Ascending aorta (tissue), 2 donors: ENCODE measurements at regions not wholly inside any gene's neighbourhood (a gene's known extent, or its start where the extent isn't known, plus 50 kb on each side); places are given as distances from the start of the nearest gene placed in this dataset.

ENCODE experiments used
- DNase-seq, 2 donors: peaks; one replicate each; pipeline ENCODE4 v3.0.0-alpha.2; 2019; ENCODE audit warnings: low spot score in 2 of 2
- H3K27ac ChIP-seq, 2 donors: fragments of 200-600 bp; sonication (generic); one replicate each; pipeline ENCODE4 v1.5.1; 2016 to 2017; ENCODE audit warnings: mild to moderate bottlenecking in 1 of 2
- H3K27me3 ChIP-seq: fragments of 200-600 bp; sonication (generic); one replicate; pipeline ENCODE4 v1.5.1; 2017
- H3K36me3 ChIP-seq, 2 donors: fragments of 200-600 bp; sonication (generic); one replicate each; pipeline ENCODE4 v1.5.1; 2016
- H3K4me1 ChIP-seq, 2 donors: fragments of 200-600 bp; sonication (generic); one replicate each; pipeline ENCODE4 v1.5.1; 2016 to 2017; ENCODE audit warnings: mild to moderate bottlenecking in 1 of 2
- H3K4me3 ChIP-seq, 2 donors: fragments of 200-600 bp; sonication (generic); one replicate each; pipeline ENCODE4 v1.5.1; 2016 to 2017; ENCODE audit warnings: mild to moderate bottlenecking in 1 of 2
- H3K9me3 ChIP-seq, 2 donors: fragments of 200-600 bp; sonication (generic); one replicate each; pipeline ENCODE4 v1.5.1; 2016
- intact Hi-C: fragments of 100-400 bp; cut with DNase I; formaldehyde crosslinking; loops from one replicate; pipeline ENCODE4 v1.15.1; 2023
- TF ChIP-seq, protein P1 (sequence below), 3 experiments: fragments of 200-600 bp in 2 of 3; fragments of 450-650 bp in 1 of 3; sonication (generic) in 2 of 3; IDR thresholded peaks; one replicate each; pipeline ENCODE4 v1.5.1; 2016 to 2019; ENCODE audit warnings: antibody characterized with exemption in 3 of 3, mild to moderate bottlenecking in 1 of 3, moderate library complexity in 1 of 3

DNA sequence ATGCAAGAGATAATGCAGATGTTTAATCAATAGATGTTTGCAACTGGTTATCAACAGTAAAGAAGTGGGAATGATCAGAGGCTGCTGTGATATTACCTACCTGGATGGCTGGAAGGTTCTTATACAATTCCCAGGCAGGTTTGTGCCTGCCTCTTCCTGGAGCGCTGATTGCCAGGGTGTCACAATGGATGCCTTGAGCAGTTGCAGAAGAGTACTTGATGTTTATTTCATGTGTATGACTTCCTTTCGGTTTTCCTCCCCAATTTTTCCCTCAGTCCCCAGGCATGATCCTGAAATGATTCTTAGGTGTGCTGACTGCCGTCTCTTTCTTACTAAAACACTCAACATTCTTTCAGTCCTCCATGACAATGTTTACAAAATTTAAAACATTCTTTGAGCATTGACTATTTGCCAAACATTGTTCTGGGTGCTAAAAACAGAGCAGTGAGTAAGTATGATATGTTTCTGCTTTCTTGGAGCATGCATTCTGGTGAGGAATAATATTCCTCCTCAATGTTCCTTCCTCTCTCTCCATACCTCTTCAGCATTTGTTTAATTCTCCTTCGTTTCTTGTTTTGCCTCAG, 416.6 kb upstream of the TRIB2 start:
- no peaks in the 10 kb centered on the region for H3K4me1 ChIP-seq
- H3K9me3 ChIP-seq = no peaks in the 10 kb centered on the region
- H3K27me3 ChIP-seq = no peaks in the 10 kb centered on the region
- TF ChIP-seq, protein P1, sequence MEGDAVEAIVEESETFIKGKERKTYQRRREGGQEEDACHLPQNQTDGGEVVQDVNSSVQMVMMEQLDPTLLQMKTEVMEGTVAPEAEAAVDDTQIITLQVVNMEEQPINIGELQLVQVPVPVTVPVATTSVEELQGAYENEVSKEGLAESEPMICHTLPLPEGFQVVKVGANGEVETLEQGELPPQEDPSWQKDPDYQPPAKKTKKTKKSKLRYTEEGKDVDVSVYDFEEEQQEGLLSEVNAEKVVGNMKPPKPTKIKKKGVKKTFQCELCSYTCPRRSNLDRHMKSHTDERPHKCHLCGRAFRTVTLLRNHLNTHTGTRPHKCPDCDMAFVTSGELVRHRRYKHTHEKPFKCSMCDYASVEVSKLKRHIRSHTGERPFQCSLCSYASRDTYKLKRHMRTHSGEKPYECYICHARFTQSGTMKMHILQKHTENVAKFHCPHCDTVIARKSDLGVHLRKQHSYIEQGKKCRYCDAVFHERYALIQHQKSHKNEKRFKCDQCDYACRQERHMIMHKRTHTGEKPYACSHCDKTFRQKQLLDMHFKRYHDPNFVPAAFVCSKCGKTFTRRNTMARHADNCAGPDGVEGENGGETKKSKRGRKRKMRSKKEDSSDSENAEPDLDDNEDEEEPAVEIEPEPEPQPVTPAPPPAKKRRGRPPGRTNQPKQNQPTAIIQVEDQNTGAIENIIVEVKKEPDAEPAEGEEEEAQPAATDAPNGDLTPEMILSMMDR (IDR thresholded peaks at IDR 0.05) = no peak
- H3K4me3 ChIP-seq = no peak overlapping the region
- H3K27ac ChIP-seq = no peak overlapping the region
- DNase-seq = no peak
- intact Hi-C loops = no loop called here
- H3K36me3 ChIP-seq = no peaks in the 10 kb centered on the region

- no peak overlapping the region for H3K27ac ChIP-seq
- no peak for DNase-seq
- H3K4me1 ChIP-seq = no peaks in the 10 kb centered on the region
- no peaks in the 10 kb centered on the region for H3K36me3 ChIP-seq
- intact Hi-C loops = no loop called here
- H3K9me3 ChIP-seq = no peaks in the 10 kb centered on the region
- no peak overlapping the region for H3K4me3 ChIP-seq
- H3K27me3 ChIP-seq = no peaks in the 10 kb centered on the region
- TF ChIP-seq, protein P1 (IDR thresholded peaks at IDR 0.05) = no peak
Measured at GRCh38 chr2:12300927-12301326, 415.8 kb upstream of the TRIB2 start.

DNA sequence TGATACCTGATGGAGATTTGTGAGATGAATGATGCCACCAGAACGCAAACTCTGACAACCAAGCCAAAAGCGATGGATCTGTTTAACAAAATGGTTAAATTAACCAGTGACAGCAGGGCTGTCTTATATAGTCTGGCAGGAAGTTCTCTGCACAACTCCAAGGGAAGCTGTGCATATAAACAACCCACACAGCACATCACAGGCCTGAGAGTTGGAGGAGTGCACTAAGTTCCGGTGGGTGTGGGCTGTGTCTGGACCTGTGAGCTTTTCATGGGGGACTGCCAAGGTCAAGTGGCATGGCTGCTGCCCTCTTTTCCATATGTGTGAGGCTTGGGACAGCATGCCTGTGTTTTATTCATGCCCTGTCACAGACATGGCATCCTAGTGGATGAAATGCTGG, 414.6 kb upstream of the TRIB2 start:
- no peak overlapping the region for H3K4me3 ChIP-seq
- intact Hi-C loops = no loop called here
- no peak overlapping the region for H3K27ac ChIP-seq
- no peaks in the 10 kb centered on the region for H3K36me3 ChIP-seq
- H3K4me1 ChIP-seq = no peaks in the 10 kb centered on the region
- TF ChIP-seq, protein P1 (IDR thresholded peaks at IDR 0.05) = no peak
- H3K9me3 ChIP-seq = no peaks in the 10 kb centered on the region
- no peak for DNase-seq
- H3K27me3 ChIP-seq = no peaks in the 10 kb centered on the region

- H3K27ac ChIP-seq = no peak overlapping the region
- intact Hi-C loops = no loop called here
Measured at GRCh38 chr2:12302691-12303090, 414.0 kb upstream of the TRIB2 start.

GRCh38 chr2:12303181-12304030, 413.3 kb upstream of the TRIB2 start:
- no peak for DNase-seq
- H3K4me1 ChIP-seq = no peaks in the 10 kb centered on the region
- H3K36me3 ChIP-seq = no peaks in the 10 kb centered on the region
- no peak overlapping the region for H3K4me3 ChIP-seq
- intact Hi-C loops = no loop called here
- H3K27ac ChIP-seq = no peak overlapping the region
- H3K9me3 ChIP-seq = no peaks in the 10 kb centered on the region
- TF ChIP-seq, protein P1 (IDR thresholded peaks at IDR 0.05) = no peak
- H3K27me3 ChIP-seq = no peaks in the 10 kb centered on the region

More at GRCh38 chr2:12302691-12303090, 414.0 kb upstream of the TRIB2 start:
- Histone ChIP-seq H3K36me3 (no peaks in the 10 kb centered on the region), H3K4me3 (no peak overlapping the region), H3K9me3 (no peaks in the 10 kb centered on the region), H3K27me3 (no peaks in the 10 kb centered on the region), H3K4me1 (no peaks in the 10 kb centered on the region)
- no peak for DNase-seq
- TF ChIP-seq, protein P1 (IDR thresholded peaks at IDR 0.05) = no peak
